SH-SY5Y (cell line): ENCODE measurements at regions not wholly inside any gene's neighbourhood (a gene's known extent, or its start where the extent isn't known, plus 50 kb on each side); places are given as distances from the start of the nearest gene placed in this dataset.

ENCODE experiments used
- GATA2 ChIP-seq: IDR thresholded peaks from 2 replicates; pipeline ENCODE4 v1.6.1; 2011; ENCODE audit warnings: mild to moderate bottlenecking, low read depth, low read length
- GATA3 ChIP-seq: IDR thresholded peaks from 2 replicates; pipeline ENCODE4 v1.6.1; 2011; ENCODE audit warnings: low read depth, mild to moderate bottlenecking, low read length, moderate library complexity

DNA sequence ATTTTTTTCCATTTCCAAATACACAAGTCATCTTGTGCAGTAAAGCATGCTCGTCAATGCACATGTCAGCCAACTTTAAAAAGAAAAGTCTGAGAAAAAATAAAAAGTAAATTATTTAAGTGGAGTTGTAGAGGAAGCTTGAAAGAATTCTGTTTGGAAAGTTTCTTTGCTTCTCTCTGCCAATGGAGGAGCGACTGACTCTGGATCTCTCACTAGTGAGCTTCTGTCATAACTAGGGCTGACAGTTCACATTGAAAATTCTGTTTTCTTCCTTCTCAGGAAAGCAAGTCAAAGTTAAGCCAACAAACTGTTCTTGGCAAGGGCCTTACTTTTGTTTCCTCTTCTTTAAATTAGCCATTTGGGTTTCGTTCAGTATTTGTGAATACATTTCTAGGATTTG, 298.2 kb downstream of the POU4F1 start:
- TF ChIP-seq GATA2 = no peak
- TF ChIP-seq GATA3 = no peak
